ENCODE measurements at regions not wholly inside any gene's neighbourhood (a gene's known extent, or its start where the extent isn't known, plus 50 kb on each side); places are given as distances from the start of the nearest gene placed in this dataset.
"Not testable (repeated sequence)": the region's sequence is repeated elsewhere in the genome, so short reads cannot be mapped to it uniquely, and the experiment has no call there.

DNA sequence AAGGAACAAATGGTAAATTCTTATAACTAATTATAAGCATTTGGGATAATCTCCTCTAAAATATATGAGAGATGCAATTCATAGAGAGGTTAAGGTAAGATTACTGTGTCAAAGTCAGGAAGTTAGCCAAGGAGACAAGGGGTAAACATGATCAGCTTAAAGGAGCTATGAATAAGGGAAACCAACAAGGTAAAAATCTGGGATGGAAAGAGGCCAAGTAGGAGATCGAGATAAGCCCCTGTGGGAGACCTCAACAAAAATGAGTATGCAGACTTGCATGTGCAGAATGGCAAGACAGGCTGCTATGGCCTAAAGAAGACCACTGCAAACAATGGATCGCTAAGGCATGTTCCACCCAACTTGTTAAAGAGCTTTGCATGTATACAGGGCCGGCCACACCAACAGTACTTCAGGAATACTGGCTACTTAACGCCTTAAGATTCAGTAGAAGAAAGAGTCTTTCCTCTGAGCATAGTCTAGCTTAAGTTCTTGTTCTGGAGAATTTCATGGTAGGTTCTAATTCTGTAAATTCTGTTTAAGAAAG is 738.6 kb downstream of the GALC start:
- in situ Hi-C loops (cut with MboI) (no loop called here), intact Hi-C loops (cut with micrococcal nuclease; ENCODE audit: unreplicated experiment) (no loop called here)
- Histone ChIP-seq H2AFZ (ENCODE audit: control insufficient read depth, low read depth, low read length) (no peak overlapping the region), H3K36me3 (ENCODE audit: control insufficient read depth in 2 of 2, insufficient read depth in 2 of 2, low read length in 1 of 2) (no peaks in the 10 kb centered on the region), H3K27ac (ENCODE audit: control insufficient read depth, insufficient read depth) (no peak overlapping the region), H3K4me2 (ENCODE audit: control insufficient read depth, insufficient read depth) (no peak overlapping the region), H3K9ac (ENCODE audit: control insufficient read depth, insufficient read depth, low read length) (no peak overlapping the region), H4K20me1 (ENCODE audit: control insufficient read depth, insufficient read depth) (no peaks in the 10 kb centered on the region), H3K27me3 (replicated peaks in 1 of 2; ENCODE audit: control insufficient read depth in 2 of 2, insufficient read depth in 2 of 2, low read length in 1 of 2) (no peaks in the 10 kb centered on the region), H3K4me3 (no peak overlapping the region), H3K79me2 (ENCODE audit: control insufficient read depth, insufficient read depth, low read length) (no peaks in the 10 kb centered on the region), H3K4me1 (ENCODE audit: control insufficient read depth, insufficient read depth, low read length) (no peaks in the 10 kb centered on the region), H3K9me3 (replicated peaks; ENCODE audit: control insufficient read depth, insufficient read depth, low read length) (no peaks in the 10 kb centered on the region)
- 6% methylated on average over 4 of the region's 4 CpGs for WGBS (ENCODE audit: insufficient coverage, insufficient replicate concordance, low lambda C conversion rate, missing lambda C conversion rate)
- TF ChIP-seq STAT3 (IDR thresholded peaks at IDR 0.05; ENCODE audit: low read depth, low read length) (no peak), RAD21 (IDR thresholded peaks at IDR 0.05; ENCODE audit: insufficient read depth, low read depth, low read length) (no peak), SMAD1 (IDR thresholded peaks at IDR 0.05; ENCODE audit: low read depth, partially characterized antibody) (no peak), POLR2AphosphoS2 (IDR thresholded peaks at IDR 0.05; ENCODE audit: low read depth, low read length) (no peak), TCF3 (IDR thresholded peaks at IDR 0.05; ENCODE audit: borderline replicate concordance, insufficient read depth, low read depth, low read length) (no peak), SREBF1 (IDR thresholded peaks at IDR 0.05; ENCODE audit: low read length) (no peak), SUZ12 (IDR thresholded peaks at IDR 0.05; ENCODE audit: unreplicated experiment) (no peak), EED (IDR thresholded peaks at IDR 0.05; ENCODE audit: low read depth) (no peak), PAX8 (IDR thresholded peaks at IDR 0.05) (no peak), JUNB (IDR thresholded peaks at IDR 0.05) (no peak), KAT2A (conservative IDR thresholded peaks at IDR 0.05; ENCODE audit: control insufficient read depth, low read depth, low read length) (no peak), CEBPB (IDR thresholded peaks at IDR 0.05; ENCODE audit: borderline replicate concordance in 1 of 2, low read depth in 2 of 2, low read length in 2 of 2) (no peak), BRCA1 (IDR thresholded peaks at IDR 0.05; ENCODE audit: low read depth, low read length) (no peak), NR2C1 (IDR thresholded peaks at IDR 0.05) (no peak), ATF7 (IDR thresholded peaks at IDR 0.05; ENCODE audit: low read depth) (no peak), NR2F1 (conservative IDR thresholded peaks at IDR 0.05) (no peak), NRF1 (conservative IDR thresholded peaks at IDR 0.05; ENCODE audit: low read depth, low read length) (no peak), HCFC1 (IDR thresholded peaks at IDR 0.05; ENCODE audit: low read length) (no peak)
- TF ChIP-seq, protein P1, sequence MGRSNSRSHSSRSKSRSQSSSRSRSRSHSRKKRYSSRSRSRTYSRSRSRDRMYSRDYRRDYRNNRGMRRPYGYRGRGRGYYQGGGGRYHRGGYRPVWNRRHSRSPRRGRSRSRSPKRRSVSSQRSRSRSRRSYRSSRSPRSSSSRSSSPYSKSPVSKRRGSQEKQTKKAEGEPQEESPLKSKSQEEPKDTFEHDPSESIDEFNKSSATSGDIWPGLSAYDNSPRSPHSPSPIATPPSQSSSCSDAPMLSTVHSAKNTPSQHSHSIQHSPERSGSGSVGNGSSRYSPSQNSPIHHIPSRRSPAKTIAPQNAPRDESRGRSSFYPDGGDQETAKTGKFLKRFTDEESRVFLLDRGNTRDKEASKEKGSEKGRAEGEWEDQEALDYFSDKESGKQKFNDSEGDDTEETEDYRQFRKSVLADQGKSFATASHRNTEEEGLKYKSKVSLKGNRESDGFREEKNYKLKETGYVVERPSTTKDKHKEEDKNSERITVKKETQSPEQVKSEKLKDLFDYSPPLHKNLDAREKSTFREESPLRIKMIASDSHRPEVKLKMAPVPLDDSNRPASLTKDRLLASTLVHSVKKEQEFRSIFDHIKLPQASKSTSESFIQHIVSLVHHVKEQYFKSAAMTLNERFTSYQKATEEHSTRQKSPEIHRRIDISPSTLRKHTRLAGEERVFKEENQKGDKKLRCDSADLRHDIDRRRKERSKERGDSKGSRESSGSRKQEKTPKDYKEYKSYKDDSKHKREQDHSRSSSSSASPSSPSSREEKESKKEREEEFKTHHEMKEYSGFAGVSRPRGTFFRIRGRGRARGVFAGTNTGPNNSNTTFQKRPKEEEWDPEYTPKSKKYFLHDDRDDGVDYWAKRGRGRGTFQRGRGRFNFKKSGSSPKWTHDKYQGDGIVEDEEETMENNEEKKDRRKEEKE (IDR thresholded peaks at IDR 0.05) = no peak
- ChIA-PET POLR2A (no interaction called here), CTCF (no interaction called here), RAD21 (ENCODE audit: unreplicated experiment) (no interaction called here), SMC1A (ENCODE audit: uncharacterized antibody, unreplicated experiment) (no interaction called here)
- no TSS peak for BruUV-seq (replicated peaks)
- no peak for FAIRE-seq
- ATAC-seq = no peak
- no peak for DNase-seq (ENCODE audit: low read depth, low spot score)

DNA sequence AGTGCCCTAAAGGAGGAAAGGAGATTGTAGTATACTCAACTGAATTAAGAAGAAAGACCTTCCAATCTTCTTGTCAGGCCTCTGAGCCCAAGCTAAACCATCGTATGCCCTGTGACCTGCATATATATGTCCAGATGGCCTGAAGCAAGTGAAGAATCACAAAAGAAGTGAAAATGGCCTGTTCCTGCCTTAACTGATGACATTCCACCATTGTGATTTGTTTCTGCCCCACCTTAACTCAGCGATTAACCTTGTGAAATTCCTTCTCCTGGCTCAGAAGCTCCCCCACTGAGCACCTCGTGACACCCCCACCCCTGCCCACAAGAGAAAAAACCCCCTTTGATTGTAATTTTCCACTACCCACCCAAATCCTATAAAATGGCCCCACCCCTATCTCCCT is 739.2 kb downstream of the GALC start:
- BruUV-seq (replicated peaks); H2AFZ ChIP-seq (ENCODE audit: control insufficient read depth, low read depth, low read length); FAIRE-seq; SMC1A ChIA-PET (ENCODE audit: uncharacterized antibody, unreplicated experiment); H3K4me3 ChIP-seq; H3K4me2 ChIP-seq (ENCODE audit: control insufficient read depth, insufficient read depth); H3K4me1 ChIP-seq (ENCODE audit: control insufficient read depth, insufficient read depth, low read length); ATAC-seq; in situ Hi-C loops (cut with MboI); CTCF ChIA-PET; H3K27me3 ChIP-seq (replicated peaks in 1 of 2; ENCODE audit: control insufficient read depth in 2 of 2, insufficient read depth in 2 of 2, low read length in 1 of 2); H3K79me2 ChIP-seq (ENCODE audit: control insufficient read depth, insufficient read depth, low read length); POLR2A ChIA-PET; H4K20me1 ChIP-seq (ENCODE audit: control insufficient read depth, insufficient read depth); DNase-seq (ENCODE audit: low read depth, low spot score); H3K9me3 ChIP-seq (replicated peaks; ENCODE audit: control insufficient read depth, insufficient read depth, low read length); H3K36me3 ChIP-seq (ENCODE audit: control insufficient read depth in 2 of 2, insufficient read depth in 2 of 2, low read length in 1 of 2); RAD21 ChIA-PET (ENCODE audit: unreplicated experiment); H3K9ac ChIP-seq (ENCODE audit: control insufficient read depth, insufficient read depth, low read length); intact Hi-C loops (cut with micrococcal nuclease; ENCODE audit: unreplicated experiment); H3K27ac ChIP-seq (ENCODE audit: control insufficient read depth, insufficient read depth): not testable (repeated sequence)
- 0% methylated on average over 3 of the region's 3 CpGs for WGBS (ENCODE audit: insufficient coverage, insufficient replicate concordance, low lambda C conversion rate, missing lambda C conversion rate)
